Stimulated activated CD4-positive, alpha-beta T cell treated with anti-CD3 and anti-CD28 coated beads, Interleukin-12 subunit alpha, Interleukin-12 subunit beta, amount 100 ng/mL, for 48 hours (primary cell): ENCODE measurements at regions not wholly inside any gene's neighbourhood (a gene's known extent, or its start where the extent isn't known, plus 50 kb on each side); places are given as distances from the start of the nearest gene placed in this dataset.

Source experiments
- DNase-seq, 3 donors: peaks; one replicate each; pipeline ENCODE4 v3.0.0-alpha.2; 2020; ENCODE audit warnings: low read depth in 2 of 3, low spot score in 1 of 3

GRCh38 chr18:68532328-68532885 is 182.5 kb downstream of the TMX3 start:
- DNase-seq: no peak

DNA sequence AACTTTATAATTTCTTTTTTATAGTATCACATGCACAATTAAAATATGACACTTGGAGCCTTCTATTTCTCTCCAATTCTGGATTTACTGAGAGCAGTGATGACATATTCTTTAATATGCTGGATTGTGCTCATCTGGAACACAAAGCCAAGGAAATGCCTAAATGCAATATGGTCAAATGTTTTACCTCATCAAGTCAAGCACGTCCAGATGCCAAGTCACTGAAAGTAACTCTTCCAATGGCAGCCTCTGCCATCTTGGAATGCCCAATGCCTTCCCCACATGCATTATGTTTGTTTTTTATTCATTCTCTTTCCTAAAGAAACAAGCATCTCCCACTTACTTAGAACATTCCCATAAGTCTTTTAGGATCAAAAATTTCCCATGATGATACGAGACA is 189.8 kb downstream of the TMX3 start:
- DNase-seq: no peak

DNA sequence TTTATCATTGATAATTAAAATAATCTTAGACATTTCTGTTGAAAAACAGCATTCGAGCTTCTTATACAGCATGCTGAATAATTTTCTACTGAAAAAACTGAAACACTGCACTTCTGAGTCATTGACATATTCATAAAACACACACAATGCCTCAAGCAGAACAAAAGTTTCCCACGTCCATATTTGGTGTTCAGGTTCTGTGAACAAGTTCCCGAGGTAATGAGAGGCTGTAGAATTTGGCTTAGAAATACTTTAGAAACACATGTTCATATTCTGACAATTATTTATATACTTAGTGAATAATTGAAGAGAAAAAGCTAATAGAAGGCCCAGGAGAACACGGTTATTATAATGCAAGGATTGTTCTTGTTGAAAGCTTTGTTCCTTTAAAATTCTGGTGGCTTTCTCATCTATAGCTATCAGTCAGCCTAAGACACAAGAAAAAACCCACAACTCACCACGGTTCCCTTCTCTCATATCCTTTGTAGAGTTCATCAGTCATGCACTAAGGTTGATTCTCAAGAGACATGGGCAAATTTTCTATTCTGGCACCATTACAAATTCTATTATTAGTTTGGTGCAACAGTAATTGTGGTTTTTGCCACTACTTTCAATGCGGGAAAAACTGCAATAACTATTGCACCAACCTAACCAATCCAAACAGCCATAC is 194.4 kb downstream of the TMX3 start:
- DNase-seq: no peak

DNA sequence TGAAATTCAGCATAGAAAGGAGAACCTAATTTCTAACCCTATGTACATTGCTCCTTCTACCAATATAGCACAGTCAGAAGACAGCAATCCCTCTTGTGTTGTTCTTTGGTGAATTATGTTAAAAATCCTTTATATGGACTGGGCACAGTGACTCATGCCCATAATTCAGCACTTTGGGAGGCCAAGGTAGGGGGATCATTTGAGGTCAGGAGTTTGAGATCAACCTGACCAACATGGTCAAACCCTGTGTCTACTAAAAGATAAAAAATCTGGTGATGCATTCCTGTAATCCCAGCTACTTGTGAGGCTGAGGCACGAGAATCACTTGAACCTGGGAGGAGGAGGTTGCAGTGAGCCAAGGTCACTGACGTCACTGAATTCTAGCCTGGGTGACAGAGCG is 195.6 kb downstream of the TMX3 start:
- no peak for DNase-seq

DNA sequence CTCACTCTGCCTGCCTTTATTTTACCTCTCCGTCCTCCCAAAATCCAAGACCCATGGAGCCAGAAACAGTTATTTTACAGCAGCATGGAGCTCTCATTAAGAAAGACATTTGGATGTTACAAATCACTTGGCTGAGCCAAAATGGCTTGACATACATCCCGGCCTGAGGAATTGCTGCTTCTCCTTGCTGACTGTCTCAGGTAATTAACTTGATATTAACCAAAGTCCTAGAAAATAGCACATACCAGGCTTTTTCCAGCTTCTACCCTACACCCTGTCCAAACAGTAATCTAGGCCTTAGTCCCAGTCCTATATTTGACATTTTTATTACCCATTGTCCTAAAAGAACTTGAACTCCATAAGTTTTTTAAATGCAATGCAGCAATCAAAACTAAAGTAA is 205.0 kb downstream of the TMX3 start:
- no peak for DNase-seq

DNA sequence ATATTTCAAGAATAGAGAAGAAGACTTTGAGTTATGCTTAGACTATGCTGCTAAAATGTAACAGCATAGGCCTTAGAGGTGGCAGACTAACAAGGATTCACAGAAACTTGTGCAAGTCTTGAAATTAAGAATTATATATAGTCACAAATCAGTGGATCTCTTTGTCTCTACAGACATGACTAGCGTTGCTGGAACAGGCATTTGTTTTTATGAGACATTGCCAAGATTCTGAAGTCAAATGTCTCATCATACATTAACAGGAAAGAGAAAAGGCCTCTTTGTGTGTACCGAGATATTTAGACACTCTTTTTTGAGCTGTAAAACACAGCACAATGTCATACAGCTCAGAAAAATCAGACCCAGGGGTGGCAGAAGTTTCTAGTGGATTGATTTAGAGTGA is 207.1 kb downstream of the TMX3 start:
- no peak for DNase-seq

DNA sequence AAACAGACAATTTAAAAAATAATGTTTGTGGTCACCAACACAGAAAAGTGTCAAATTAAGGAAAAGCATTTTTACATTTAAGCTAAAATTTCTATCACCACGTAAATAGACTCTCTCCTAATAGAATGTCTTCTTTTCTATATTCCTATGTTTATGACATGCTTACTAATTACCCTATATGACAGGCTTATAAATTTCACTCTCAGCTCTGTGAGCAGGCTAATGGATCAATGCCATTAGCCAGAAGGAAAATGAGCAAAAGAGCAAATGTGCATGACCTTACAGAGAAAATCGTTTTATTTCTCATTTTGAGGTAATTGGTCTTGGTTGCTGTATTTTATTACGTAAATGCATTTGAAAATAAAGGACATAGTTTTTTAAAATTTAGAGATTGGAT is 209.7 kb downstream of the TMX3 start:
- no peak for DNase-seq

DNA sequence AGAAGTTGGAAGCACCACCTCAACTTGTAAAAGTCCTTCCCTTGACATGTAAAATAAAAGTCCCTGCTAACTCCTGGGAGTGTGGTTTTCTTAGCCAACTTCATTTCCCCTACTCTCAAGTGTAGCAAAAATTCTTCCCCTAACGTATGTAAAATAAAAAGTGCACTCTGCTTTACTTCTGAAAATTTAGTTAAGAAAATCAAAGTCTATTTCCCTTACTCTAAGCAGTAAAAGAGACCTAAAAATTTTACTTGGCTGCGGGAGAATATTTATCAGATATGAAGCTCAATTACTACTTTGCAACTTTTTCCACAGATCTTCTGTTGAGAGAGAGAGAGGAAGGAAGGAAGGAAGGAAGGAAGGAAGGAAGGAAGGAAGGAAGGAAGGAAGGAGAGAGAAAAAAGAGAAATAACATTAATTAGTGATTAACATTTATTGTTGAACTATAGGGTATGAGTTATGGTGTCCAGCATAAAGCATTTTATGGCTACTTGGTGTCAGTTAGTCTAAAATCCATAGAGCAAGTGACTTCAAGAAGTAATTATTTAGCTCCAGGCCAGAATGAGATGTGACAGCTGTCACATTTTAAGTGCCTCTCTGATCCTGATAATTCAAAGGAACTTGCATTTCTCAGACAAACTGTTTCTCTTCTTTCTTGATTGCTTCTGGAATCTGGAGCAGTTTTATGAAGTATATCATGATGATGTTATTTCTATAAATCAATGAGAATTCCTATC is 210.3 kb downstream of the TMX3 start:
- DNase-seq: no peak

- DNase-seq: no peak
Observed at GRCh38 chr18:68500556-68500955, 214.4 kb downstream of the TMX3 start.

DNA sequence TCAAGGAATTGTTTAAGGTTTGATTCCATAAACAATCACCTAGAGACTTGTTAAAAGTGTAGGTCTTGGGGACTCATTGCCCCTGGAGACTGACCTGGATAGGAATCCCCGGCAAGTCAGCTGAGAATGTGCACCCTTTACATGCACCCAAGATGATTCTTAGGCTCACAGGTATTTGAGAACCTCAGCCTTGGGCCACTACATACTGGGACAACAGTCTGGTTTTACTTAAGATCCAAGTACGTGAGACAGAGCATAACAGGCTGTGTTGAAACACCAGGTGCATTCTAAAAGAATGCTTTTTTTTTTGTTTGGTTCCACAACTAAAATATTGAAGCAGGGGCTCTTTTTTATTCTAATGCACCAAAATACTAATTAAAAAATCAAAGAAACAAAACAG is 215.8 kb downstream of the TMX3 start:
- DNase-seq: no peak

GRCh38 chr18:68498636-68499035 is 216.3 kb downstream of the TMX3 start:
- DNase-seq: no peak

DNA sequence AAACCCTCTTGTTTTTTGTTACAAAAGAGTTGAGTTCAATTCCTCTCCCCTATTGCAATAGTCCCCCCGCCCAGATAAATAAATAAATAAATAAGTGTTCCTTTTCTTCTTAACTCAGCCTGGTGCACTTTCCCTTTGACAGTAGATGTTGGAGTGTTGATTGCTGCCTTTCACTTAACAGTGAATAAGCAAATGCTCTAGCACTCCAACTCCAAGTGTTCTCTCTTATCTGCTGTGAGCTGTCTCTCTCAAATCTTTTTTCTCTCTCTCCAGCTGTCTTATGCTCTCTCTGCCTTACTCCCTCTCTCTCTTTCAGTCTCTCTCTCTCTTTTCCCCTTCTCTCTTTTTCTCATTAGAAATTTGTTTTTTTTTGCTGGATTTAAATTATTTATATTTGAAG is 216.7 kb downstream of the TMX3 start:
- no peak for DNase-seq

DNA sequence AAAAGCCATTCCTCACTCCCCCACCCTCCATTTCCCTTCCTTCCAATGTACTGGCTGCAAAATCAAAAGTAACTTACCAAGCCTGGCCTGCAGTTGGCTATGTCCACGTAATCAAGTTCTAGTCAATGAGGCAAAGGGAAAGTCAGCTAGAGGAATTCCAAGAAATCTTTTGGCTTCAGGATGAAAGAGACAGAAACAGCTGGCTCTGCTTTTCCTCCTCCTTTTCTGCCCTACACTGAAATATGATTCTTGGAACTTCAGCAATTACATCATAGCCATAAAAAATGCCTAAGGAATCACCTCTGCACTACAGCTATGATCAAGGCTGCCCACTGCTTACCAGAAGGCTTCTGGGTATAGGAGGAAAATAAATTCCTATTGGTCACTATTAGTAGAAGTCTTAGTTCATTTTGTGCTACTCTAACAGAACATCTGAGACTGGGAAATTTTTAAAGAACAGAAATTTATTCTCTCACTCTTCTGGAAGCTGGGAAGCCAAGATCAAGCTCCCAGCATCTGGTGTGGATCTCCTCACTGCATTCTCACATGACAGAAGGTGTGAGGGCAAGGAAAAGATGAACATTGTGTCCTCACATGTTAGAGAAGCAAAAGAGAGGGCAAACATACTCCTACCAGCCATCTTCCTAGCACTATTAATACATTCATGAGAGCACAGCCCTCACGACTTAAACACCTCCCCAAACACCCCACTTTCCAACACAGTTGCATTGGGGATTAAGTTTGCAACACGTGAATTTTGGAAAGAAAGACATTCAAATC is 219.9 kb downstream of the TMX3 start:
- DNase-seq: no peak

- DNase-seq: no peak
Observed at GRCh38 chr18:68489013-68489792, 225.7 kb downstream of the TMX3 start.

DNA sequence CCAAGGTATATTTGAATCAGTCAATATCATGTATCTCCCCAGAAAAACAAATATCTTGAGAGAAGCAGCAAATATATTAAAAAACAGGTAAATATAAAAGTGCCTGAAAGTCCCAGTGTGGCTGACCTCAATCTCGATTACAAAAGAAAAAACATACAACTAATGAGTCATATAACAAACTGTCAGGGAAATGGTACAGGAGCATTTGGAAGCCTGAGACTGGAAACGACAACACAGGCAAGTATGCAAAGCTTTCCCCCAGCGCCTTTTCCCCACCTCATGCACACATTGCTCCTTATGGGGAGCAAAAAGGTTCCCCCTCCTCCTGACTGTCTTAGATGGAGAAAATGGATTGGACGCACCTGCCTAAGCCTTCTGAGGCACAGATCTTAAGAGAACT is 230.7 kb downstream of the TMX3 start:
- no peak for DNase-seq

- no peak for DNase-seq
Observed at GRCh38 chr18:68482815-68483214, 232.1 kb downstream of the TMX3 start.

DNA sequence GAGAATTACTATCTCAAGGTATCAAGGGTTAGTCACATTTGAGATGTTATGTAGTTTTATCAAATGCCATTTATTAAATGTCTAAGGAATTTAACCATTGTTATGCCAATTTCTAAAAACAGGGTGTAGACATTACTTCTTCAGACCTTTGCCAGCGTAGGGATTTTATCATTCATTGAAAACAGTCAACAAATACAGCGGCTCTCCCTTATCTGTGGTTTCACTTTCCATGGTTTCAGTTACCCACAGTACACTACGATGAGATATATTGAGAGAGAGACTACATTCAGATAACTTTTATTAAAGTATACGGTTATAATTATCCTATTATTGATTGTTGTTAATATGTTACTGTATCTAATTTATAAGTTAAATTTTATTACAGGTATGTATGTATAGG is 234.7 kb downstream of the TMX3 start:
- no peak for DNase-seq

GRCh38 chr18:68478246-68478645 is 236.7 kb downstream of the TMX3 start:
- no peak for DNase-seq

DNA sequence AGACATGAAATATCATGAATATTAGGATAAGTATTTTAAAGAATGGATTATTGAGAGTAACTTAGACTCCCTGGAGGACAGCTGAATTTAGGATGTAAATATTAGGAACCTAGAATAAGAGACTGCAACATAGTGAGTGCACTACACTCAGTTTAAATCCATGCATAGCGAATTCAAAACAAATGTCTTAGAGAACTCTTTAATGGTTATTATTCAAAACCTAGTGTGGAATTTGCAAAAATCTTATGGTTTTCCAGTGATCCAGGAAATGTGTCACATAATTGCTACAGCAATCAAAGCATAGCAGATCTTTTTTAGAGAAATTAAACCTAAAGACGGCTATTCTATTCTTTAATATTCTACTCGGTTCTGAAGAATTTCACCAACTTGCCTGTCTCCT is 239.0 kb downstream of the TMX3 start:
- no peak for DNase-seq

- DNase-seq: no peak
Observed at GRCh38 chr18:68472701-68473295, 242.1 kb downstream of the TMX3 start.
